Ovary (tissue), 3 donors: ENCODE measurements at regions not wholly inside any gene's neighbourhood (a gene's known extent, or its start where the extent isn't known, plus 50 kb on each side); places are given as distances from the start of the nearest gene placed in this dataset.

Experiments
- EP300 ChIP-seq: sonication (generic); formaldehyde crosslinking; IDR thresholded peaks from one replicate; pipeline ENCODE4 v1.6.1; 2017; ENCODE audit warnings: antibody characterized with exemption
- TF ChIP-seq, protein P1 (sequence below), 3 donors: fragments of 450-650 bp in 2 of 3; fragments of 200-600 bp in 1 of 3; IDR thresholded peaks; one replicate each; pipeline versions ENCODE4 v1.5.1 to v1.8.0; 2016 to 2022; ENCODE audit warnings: antibody characterized with exemption in 3 of 3, mild to moderate bottlenecking in 1 of 3
- donor health status: DM: no; HTN: no; CAD: no.

DNA sequence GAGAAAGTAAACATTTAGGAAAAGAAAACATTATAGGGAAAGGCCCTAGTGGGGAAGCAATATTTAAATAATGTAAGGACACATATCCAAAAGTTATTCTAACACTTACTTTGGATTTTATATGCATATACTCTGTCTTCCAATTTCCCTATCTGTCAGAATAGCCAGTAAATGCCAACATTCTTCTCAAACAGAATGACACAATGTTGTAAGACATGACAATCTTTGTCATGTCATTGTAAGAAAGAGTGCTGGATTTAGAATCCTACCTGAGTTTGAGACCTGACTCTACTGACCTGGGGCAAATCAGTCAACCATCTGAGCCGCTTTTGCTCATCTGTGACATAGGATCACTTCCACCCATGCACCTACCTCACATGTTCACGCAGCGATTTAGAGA lies 198.3 kb downstream of the PHLDA1 start:
- TF ChIP-seq, protein P1, sequence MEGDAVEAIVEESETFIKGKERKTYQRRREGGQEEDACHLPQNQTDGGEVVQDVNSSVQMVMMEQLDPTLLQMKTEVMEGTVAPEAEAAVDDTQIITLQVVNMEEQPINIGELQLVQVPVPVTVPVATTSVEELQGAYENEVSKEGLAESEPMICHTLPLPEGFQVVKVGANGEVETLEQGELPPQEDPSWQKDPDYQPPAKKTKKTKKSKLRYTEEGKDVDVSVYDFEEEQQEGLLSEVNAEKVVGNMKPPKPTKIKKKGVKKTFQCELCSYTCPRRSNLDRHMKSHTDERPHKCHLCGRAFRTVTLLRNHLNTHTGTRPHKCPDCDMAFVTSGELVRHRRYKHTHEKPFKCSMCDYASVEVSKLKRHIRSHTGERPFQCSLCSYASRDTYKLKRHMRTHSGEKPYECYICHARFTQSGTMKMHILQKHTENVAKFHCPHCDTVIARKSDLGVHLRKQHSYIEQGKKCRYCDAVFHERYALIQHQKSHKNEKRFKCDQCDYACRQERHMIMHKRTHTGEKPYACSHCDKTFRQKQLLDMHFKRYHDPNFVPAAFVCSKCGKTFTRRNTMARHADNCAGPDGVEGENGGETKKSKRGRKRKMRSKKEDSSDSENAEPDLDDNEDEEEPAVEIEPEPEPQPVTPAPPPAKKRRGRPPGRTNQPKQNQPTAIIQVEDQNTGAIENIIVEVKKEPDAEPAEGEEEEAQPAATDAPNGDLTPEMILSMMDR (IDR thresholded peaks at IDR 0.05): no peak
- no peak for TF ChIP-seq EP300
